Trophoblast cell (in vitro differentiated cells and primary cell): ENCODE measurements at regions not wholly inside any gene's neighbourhood (a gene's known extent, or its start where the extent isn't known, plus 50 kb on each side); places are given as distances from the start of the nearest gene placed in this dataset.

Experiments used
- DNase-seq, 2 donors: peaks; one replicate each; pipeline ENCODE4 v3.0.0-alpha.2; 2016
- H2AFZ ChIP-seq: 2 replicates; pipeline ENCODE4 v1.6.1; 2013; ENCODE audit warnings: low read length, moderate library complexity, mild to moderate bottlenecking; ENCODE audit not compliant: insufficient read depth, poor library complexity
- H2AK5ac ChIP-seq: 2 replicates; pipeline ENCODE4 v1.6.1; 2013; ENCODE audit warnings: mild to moderate bottlenecking, low read length
- H2BK120ac ChIP-seq: 2 replicates; pipeline ENCODE4 v1.6.1; 2013; ENCODE audit warnings: low read length, mild to moderate bottlenecking, moderate library complexity; ENCODE audit not compliant: insufficient read depth, poor library complexity
- H2BK12ac ChIP-seq: 2 replicates; pipeline ENCODE4 v1.6.1; 2013; ENCODE audit warnings: mild to moderate bottlenecking, low read length, moderate library complexity
- H2BK5ac ChIP-seq: 2 replicates; pipeline ENCODE4 v1.6.1; 2013; ENCODE audit warnings: low read length, low read depth, moderate library complexity, mild to moderate bottlenecking; ENCODE audit not compliant: poor library complexity
- H3K14ac ChIP-seq: 2 replicates; pipeline ENCODE4 v1.6.1; 2013; ENCODE audit warnings: mild to moderate bottlenecking, low read length
- H3K18ac ChIP-seq: 2 replicates; pipeline ENCODE4 v1.6.1; 2013; ENCODE audit warnings: mild to moderate bottlenecking, low read length
- H3K23ac ChIP-seq: 2 replicates; pipeline ENCODE4 v1.6.1; 2013; ENCODE audit warnings: low read length
- H3K27ac ChIP-seq: 2 replicates; pipeline ENCODE4 v1.5.1; 2013; ENCODE audit warnings: low read depth, mild to moderate bottlenecking, inconsistent platforms, low read length, moderate library complexity
- H3K27me3 ChIP-seq: 2 replicates; pipeline ENCODE4 v1.6.1; 2013; ENCODE audit warnings: inconsistent platforms, mild to moderate bottlenecking, low read length, moderate library complexity; ENCODE audit not compliant: insufficient read depth
- H3K36me3 ChIP-seq, 2 experiments: 1 replicate in 1 of 2; 2 replicates in 1 of 2; pipeline ENCODE4 v1.6.1; 2013; ENCODE audit warnings: low read length in 2 of 2, mild to moderate bottlenecking in 2 of 2, moderate library complexity in 1 of 2; ENCODE audit not compliant: insufficient read depth in 2 of 2, control insufficient read depth in 1 of 2
- H3K4ac ChIP-seq: 2 replicates; pipeline ENCODE4 v1.6.1; 2013; ENCODE audit warnings: low read depth, mild to moderate bottlenecking, low read length, moderate library complexity
- H3K4me1 ChIP-seq, 2 experiments: 1 replicate in 1 of 2; 2 replicates in 1 of 2; pipeline ENCODE4 v1.6.1; 2013; ENCODE audit warnings: low read length in 2 of 2, mild to moderate bottlenecking in 2 of 2, moderate library complexity in 1 of 2; ENCODE audit not compliant: insufficient read depth in 2 of 2, control insufficient read depth in 1 of 2
- H3K4me2 ChIP-seq: 2 replicates; pipeline ENCODE4 v1.6.1; 2013; ENCODE audit warnings: inconsistent platforms, mild to moderate bottlenecking, low read length, moderate library complexity
- H3K4me3 ChIP-seq: 2 replicates; pipeline ENCODE4 v1.5.1; 2013; ENCODE audit warnings: mild to moderate bottlenecking, low read depth, low read length, inconsistent platforms
- H3K79me1 ChIP-seq: one replicate; pipeline ENCODE4 v1.6.1; 2013; ENCODE audit warnings: low read length
- H3K79me2 ChIP-seq: 2 replicates; pipeline ENCODE4 v1.6.1; 2013; ENCODE audit warnings: low read length, mild to moderate bottlenecking; ENCODE audit not compliant: control insufficient read depth, insufficient read depth, poor library complexity
- H3K9ac ChIP-seq: 2 replicates; pipeline ENCODE4 v1.6.1; 2013; ENCODE audit warnings: mild to moderate bottlenecking, low read length
- H3K9me3 ChIP-seq: 2 replicates; pipeline ENCODE4 v1.6.1; 2013; ENCODE audit warnings: low read depth, mild to moderate bottlenecking, control low read depth, inconsistent platforms, low read length; ENCODE audit not compliant: insufficient read depth
- H4K12ac ChIP-seq: 2 replicates; pipeline ENCODE4 v1.6.1; 2013; ENCODE audit warnings: low read depth, mild to moderate bottlenecking, low read length, moderate library complexity
- H4K8ac ChIP-seq: 2 replicates; pipeline ENCODE4 v1.6.1; 2013; ENCODE audit warnings: low read depth, mild to moderate bottlenecking, low read length, moderate library complexity
- H4K91ac ChIP-seq: one replicate; pipeline ENCODE4 v1.6.1; 2013; ENCODE audit warnings: low read depth, mild to moderate bottlenecking, low read length, moderate library complexity
- WGBS: extraction: QIAGEN DNeasy Blood & Tissue Kit; methylation state at CpG from one replicate; pipeline ENCODE4 v1.1.7; 2013; ENCODE audit warnings: missing lambda C conversion rate; ENCODE audit not compliant: insufficient read length, insufficient coverage; ENCODE audit errors: extremely low coverage; 5-methylcytosine and 5-hydroxymethylcytosine counted together

DNA sequence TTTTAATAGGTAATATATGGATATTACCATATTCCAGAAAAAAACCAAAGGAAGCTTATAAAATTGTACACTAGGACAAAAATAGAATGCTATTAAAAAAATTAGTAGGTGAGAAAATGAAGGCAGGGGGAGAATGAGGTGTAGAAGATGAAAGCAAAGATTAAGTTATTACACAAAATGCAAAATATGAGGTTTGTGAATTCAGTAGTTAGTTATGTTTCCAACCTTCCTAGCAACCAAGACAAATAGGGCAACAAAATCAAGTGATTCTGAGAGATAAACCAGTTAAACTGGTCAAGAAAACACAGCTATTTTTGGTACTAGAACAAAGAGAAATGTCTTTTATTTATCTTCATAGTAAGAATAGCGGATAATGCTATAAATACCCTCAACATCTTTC, 300.0 kb upstream of the RASGEF1B start:
- Histone ChIP-seq H3K9me3 (no peaks in the 10 kb centered on the region), H3K79me1 (no peaks in the 10 kb centered on the region), H2BK5ac (no peak overlapping the region), H4K12ac (no peak overlapping the region), H3K4me1 (no peaks in the 10 kb centered on the region), H4K8ac (no peak overlapping the region), H3K23ac (no peak overlapping the region), H3K27me3 (no peaks in the 10 kb centered on the region), H3K4me3 (no peak overlapping the region), H3K18ac (no peak overlapping the region), H3K4me2 (no peak overlapping the region), H3K9ac (no peak overlapping the region), H2BK12ac (no peak overlapping the region), H3K27ac (no peak overlapping the region), H2AK5ac (no peak overlapping the region), H3K4ac (no peak overlapping the region), H4K91ac (no peak overlapping the region), H2AFZ (no peak overlapping the region), H2BK120ac (no peak overlapping the region), H3K79me2 (no peaks in the 10 kb centered on the region), H3K36me3 (no peaks in the 10 kb centered on the region), H3K14ac (no peak overlapping the region)
- no CpG with 5 or more reads among the region's 1 CpG for WGBS
- peak; percentile 18 to 84 for DNase-seq

DNA sequence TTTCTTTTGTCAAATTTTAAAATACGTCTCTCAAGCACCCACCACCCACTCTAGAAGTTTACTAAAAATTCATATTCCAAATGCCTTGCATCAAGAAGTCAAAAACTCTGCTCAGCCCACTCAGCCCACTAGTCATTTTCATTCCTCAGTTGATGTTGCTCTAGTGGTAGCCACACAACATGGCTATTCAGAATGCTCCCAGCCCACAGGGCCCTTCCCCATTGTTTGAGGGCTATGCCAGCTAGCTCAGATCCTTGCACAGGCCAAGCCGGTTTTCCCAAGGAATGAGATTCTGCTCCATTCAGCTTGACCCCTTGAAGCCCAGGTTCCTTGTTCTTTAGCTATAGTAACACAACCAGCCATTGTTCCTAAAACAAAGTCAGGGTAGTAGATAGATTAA, 297.5 kb upstream of the RASGEF1B start:
- peak; percentile 25 to 59 for DNase-seq
- Histone ChIP-seq H3K23ac (no peak overlapping the region), H3K4me1 (no peaks in the 10 kb centered on the region), H4K91ac (no peak overlapping the region), H2BK12ac (no peak overlapping the region), H3K14ac (no peak overlapping the region), H3K79me2 (no peaks in the 10 kb centered on the region), H4K12ac (no peak overlapping the region), H3K27me3 (no peaks in the 10 kb centered on the region), H2BK5ac (no peak overlapping the region), H3K4ac (no peak overlapping the region), H2AK5ac (no peak overlapping the region), H2AFZ (no peak overlapping the region), H3K36me3 (no peaks in the 10 kb centered on the region), H3K9me3 (no peaks in the 10 kb centered on the region), H3K79me1 (no peaks in the 10 kb centered on the region), H3K4me3 (no peak overlapping the region), H2BK120ac (no peak overlapping the region), H3K27ac (no peak overlapping the region), H4K8ac (no peak overlapping the region), H3K9ac (no peak overlapping the region), H3K4me2 (no peak overlapping the region), H3K18ac (no peak overlapping the region)
- WGBS: no CpG with 5 or more reads among the region's 2 CpGs

DNA sequence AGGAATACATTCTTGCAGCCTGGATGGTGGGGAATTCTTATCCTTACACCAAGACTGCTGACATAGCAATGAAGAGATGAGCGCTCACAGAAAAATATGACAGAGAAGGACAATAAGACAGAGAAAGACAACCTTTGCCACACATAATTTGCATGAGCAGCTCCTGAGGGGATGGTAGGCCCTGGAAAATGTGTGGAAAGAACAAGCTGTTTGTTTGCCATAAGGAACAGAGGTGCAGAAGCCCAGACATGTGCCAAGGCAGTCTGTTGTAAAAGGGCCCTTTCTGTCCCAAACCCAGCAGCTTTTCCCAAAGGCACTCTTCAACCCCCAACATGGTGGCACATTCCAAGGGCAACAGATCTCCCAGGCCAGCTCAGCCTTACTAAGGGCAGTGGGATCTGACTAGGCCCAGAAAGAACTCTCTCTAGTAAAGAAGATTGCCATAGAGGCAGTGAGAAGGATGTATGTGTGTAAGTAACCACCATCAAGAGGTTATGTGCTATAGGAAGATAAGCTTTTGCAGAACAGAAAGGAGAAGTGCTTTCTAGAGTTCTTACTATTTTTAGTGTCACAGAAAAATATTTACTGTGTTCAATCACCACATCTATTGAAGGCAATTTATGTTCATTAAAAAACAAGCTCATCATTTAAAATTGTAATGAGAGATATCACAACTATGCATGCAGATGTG, 287.0 kb upstream of the RASGEF1B start:
- Histone ChIP-seq H3K23ac (peak overlapping the region; percentile 94), H2BK5ac (peak overlapping the region; percentile 24), H2AK5ac (no peak overlapping the region), H3K4me3 (no peak overlapping the region), H2BK12ac (no peak overlapping the region), H3K4ac (no peak overlapping the region), H4K91ac (no peak overlapping the region), H3K18ac (no peak overlapping the region), H3K27me3 (no peaks in the 10 kb centered on the region), H3K36me3 (no peaks in the 10 kb centered on the region), H3K9ac (no peak overlapping the region), H4K12ac (no peak overlapping the region), H4K8ac (no peak overlapping the region), H3K4me1 (peaks cover 0 to 2% of the 10 kb centered on the region in 2 experiments), H2BK120ac (no peak overlapping the region), H3K27ac (no peak overlapping the region), H3K79me1 (no peaks in the 10 kb centered on the region), H3K4me2 (no peak overlapping the region), H3K9me3 (no peaks in the 10 kb centered on the region), H3K79me2 (peaks cover 2% of the 10 kb centered on the region), H3K14ac (no peak overlapping the region), H2AFZ (no peak overlapping the region)
- no CpG with 5 or more reads among the region's 1 CpG for WGBS
- DNase-seq: no peak

GRCh38 chr4:81757691-81758090, 286.0 kb upstream of the RASGEF1B start:
- H3K36me3 ChIP-seq: no peaks in the 10 kb centered on the region
- no peak overlapping the region for H3K4ac ChIP-seq
- no peak overlapping the region for H2BK12ac ChIP-seq
- no peaks in the 10 kb centered on the region for H3K27me3 ChIP-seq
- no peak overlapping the region for H3K23ac ChIP-seq
- peaks cover 0 to 2% of the 10 kb centered on the region in 2 experiments for H3K4me1 ChIP-seq
- H3K79me1 ChIP-seq: no peaks in the 10 kb centered on the region
- no peak overlapping the region for H3K9ac ChIP-seq
- H3K18ac ChIP-seq: no peak overlapping the region
- H2BK5ac ChIP-seq: no peak overlapping the region
- DNase-seq: no peak
- no peak overlapping the region for H3K4me3 ChIP-seq
- no peak overlapping the region for H4K8ac ChIP-seq
- no peak overlapping the region for H4K12ac ChIP-seq
- H2AK5ac ChIP-seq: no peak overlapping the region
- H3K14ac ChIP-seq: no peak overlapping the region
- no peak overlapping the region for H3K4me2 ChIP-seq
- no peak overlapping the region for H2BK120ac ChIP-seq
- H4K91ac ChIP-seq: no peak overlapping the region
- no peaks in the 10 kb centered on the region for H3K9me3 ChIP-seq
- WGBS: no CpG with 5 or more reads among the region's 2 CpGs
- H2AFZ ChIP-seq: no peak overlapping the region
- peaks cover 2% of the 10 kb centered on the region for H3K79me2 ChIP-seq
- no peak overlapping the region for H3K27ac ChIP-seq
